Rectal smooth muscle tissue (tissue), 1 donor: ENCODE measurements at regions not wholly inside any gene's neighbourhood (a gene's known extent, or its start where the extent isn't known, plus 50 kb on each side); places are given as distances from the start of the nearest gene placed in this dataset.

Source experiments
- H3K27ac ChIP-seq: one replicate; pipeline ENCODE4 v1.7.0; 2013; ENCODE audit warnings: low read depth, low read length, inconsistent platforms
- H3K27me3 ChIP-seq: one replicate; pipeline ENCODE4 v1.7.0; 2013; ENCODE audit warnings: low read length; ENCODE audit not compliant: control insufficient read depth, insufficient read depth
- H3K36me3 ChIP-seq: one replicate; pipeline ENCODE4 v1.7.0; 2013; ENCODE audit warnings: low read length; ENCODE audit not compliant: control insufficient read depth, insufficient read depth
- H3K4me1 ChIP-seq: one replicate; pipeline ENCODE4 v1.7.0; 2013; ENCODE audit warnings: low read length; ENCODE audit not compliant: control insufficient read depth, insufficient read depth
- H3K4me3 ChIP-seq: one replicate; pipeline ENCODE4 v1.7.0; 2013; ENCODE audit warnings: low read length
- H3K9ac ChIP-seq: one replicate; pipeline ENCODE4 v1.7.0; 2013; ENCODE audit warnings: low read length

GRCh38 chr5:105015098-105015497 lies 1452.5 kb upstream of the NUDT12 start:
- Histone ChIP-seq H3K36me3 (no peaks in the 10 kb centered on the region), H3K27ac (no peak overlapping the region), H3K9ac (no peak overlapping the region), H3K27me3 (no peaks in the 10 kb centered on the region), H3K4me1 (no peaks in the 10 kb centered on the region), H3K4me3 (no peak overlapping the region)

DNA sequence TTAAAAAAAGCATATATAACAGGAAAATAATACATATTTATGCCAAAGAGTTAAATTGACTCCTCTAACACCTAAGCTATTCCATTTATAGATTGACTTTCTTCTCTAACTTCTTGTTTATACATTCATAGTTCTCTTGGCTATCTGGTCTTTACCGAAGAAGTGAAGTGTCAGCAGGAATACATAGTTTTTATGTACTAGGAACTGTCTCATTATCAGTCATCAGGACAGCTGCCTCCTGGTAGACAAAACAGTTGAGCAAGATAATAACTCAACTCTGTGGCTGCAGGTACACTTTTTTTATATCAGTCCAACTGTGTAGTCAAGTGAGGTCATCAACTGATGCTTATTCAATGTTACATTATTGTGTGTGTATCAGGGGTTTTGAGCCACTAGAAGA lies 1436.0 kb upstream of the NUDT12 start:
- no peak overlapping the region for H3K27ac ChIP-seq
- H3K27me3 ChIP-seq: no peaks in the 10 kb centered on the region
- H3K36me3 ChIP-seq: no peaks in the 10 kb centered on the region
- H3K4me1 ChIP-seq: no peaks in the 10 kb centered on the region
- no peak overlapping the region for H3K4me3 ChIP-seq
- no peak overlapping the region for H3K9ac ChIP-seq

DNA sequence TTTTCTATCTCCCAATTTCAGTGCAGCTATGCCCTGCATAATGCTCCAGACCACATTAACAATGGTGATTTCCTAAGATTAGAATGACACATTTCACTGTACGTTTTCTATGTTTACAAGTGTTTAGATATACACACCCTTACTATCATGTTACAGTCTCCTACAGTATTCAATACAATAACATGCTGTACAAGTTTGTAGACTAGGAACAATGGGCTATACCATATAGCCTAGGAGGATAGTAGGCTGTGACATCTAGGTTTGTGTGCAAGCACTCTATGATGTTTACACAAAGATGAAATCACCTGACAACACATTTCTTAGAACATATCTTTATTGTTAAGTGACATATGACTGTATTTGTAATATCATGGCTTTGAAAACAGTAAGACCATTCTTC lies 1435.6 kb upstream of the NUDT12 start:
- Histone ChIP-seq H3K4me3 (no peak overlapping the region), H3K36me3 (no peaks in the 10 kb centered on the region), H3K27ac (no peak overlapping the region), H3K9ac (no peak overlapping the region), H3K4me1 (no peaks in the 10 kb centered on the region), H3K27me3 (no peaks in the 10 kb centered on the region)

DNA sequence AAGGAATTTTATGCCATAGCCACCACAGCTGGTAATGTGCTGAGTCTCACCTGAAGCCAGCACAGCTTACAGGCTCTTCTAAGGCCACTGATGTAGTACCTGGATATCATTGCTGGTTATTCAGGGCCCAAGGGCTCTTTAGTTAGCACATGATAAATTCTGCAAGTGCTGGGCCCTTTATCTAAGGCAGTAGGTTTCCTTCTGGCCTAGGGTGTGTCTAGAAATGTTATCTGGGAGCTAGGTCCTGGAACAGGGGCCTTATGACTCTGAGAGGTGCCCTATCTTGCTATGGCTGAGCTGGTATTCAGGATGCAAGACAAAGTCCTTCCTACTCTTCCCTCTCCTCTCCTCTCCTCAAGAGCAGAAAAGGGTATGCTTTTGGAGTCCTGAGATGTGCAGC lies 1424.5 kb upstream of the NUDT12 start:
- H3K9ac ChIP-seq: no peak overlapping the region
- no peaks in the 10 kb centered on the region for H3K27me3 ChIP-seq
- no peak overlapping the region for H3K4me3 ChIP-seq
- no peaks in the 10 kb centered on the region for H3K4me1 ChIP-seq
- H3K36me3 ChIP-seq: no peaks in the 10 kb centered on the region
- H3K27ac ChIP-seq: no peak overlapping the region

- Histone ChIP-seq H3K4me1 (no peaks in the 10 kb centered on the region), H3K4me3 (no peak overlapping the region), H3K9ac (no peak overlapping the region), H3K36me3 (no peaks in the 10 kb centered on the region), H3K27me3 (no peaks in the 10 kb centered on the region), H3K27ac (no peak overlapping the region)
Observed at GRCh38 chr5:104977529-104977928, 1414.9 kb upstream of the NUDT12 start.

DNA sequence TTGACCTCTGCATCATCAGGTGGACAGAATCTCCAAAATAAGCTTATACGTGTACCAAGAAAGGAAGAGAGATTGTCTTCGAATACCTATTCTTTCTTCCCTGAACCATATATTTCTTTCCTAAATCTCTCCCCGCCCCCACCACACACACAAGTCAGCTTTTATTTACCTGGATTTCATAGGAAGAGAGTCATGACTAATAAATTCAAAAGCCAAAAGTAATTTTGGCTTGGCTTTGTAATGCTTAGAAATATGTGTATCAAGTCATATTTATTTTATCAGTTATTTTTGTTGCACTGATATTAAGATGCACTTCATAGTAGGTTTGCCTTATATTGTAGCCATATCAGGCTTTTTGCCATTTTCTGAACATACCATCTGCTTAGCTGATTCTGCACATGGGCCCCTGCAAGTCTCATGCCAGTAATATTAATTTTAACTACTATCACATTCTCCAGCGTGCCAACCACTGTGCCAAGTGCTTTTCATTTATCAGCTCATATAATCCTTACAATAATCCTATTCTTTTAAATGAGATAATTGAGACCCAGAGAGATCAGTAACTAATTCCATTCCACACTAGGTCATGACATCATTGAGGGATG lies 1405.3 kb upstream of the NUDT12 start:
- H3K4me3 ChIP-seq: no peak overlapping the region
- no peaks in the 10 kb centered on the region for H3K36me3 ChIP-seq
- no peaks in the 10 kb centered on the region for H3K27me3 ChIP-seq
- H3K4me1 ChIP-seq: no peaks in the 10 kb centered on the region
- no peak overlapping the region for H3K9ac ChIP-seq
- H3K27ac ChIP-seq: no peak overlapping the region

DNA sequence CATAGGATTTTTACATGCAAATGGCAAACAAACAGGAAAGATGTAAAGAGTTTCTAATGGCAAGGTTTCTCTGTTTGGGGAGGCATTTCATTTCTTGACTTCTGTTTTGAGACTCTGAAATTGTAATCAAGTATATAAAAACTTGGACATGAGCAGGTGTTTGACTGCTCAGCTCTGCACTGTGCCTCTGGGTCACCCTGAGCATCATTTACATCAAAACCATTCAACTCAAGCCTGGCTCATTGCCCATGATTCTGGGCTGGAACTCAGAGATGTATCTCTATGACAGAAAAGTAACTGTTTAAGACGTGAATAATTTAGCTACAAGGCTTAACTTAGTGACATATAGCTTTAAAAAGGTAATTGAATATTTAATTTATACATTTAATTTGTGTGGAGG lies 1402.4 kb upstream of the NUDT12 start:
- H3K27me3 ChIP-seq: no peaks in the 10 kb centered on the region

DNA sequence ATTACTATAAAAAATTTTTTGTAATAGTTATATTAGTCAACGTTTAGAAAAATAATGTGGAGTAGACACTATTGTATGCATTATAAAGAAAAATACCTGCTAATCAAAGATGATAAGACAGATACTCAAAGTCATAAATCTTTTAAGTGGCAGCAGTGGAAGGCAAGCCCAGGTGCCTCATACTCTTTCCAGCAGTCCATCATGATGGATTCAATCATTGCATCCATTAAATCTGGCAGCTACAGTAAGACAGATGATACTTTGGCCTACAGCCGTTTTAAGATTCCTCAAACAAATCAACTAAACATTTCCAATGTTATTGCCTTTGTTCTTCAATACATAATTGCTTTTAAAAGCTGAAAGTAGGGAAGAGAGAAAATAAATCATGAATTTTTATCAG lies 1392.9 kb upstream of the NUDT12 start:
- no peaks in the 10 kb centered on the region for H3K36me3 ChIP-seq
- no peak overlapping the region for H3K9ac ChIP-seq
- H3K27ac ChIP-seq: no peak overlapping the region
- H3K4me3 ChIP-seq: no peak overlapping the region
- H3K27me3 ChIP-seq: no peaks in the 10 kb centered on the region
- no peaks in the 10 kb centered on the region for H3K4me1 ChIP-seq

More for the DNA sequence above, 1402.4 kb upstream of the NUDT12 start:
- H3K9ac ChIP-seq: no peak overlapping the region
- no peaks in the 10 kb centered on the region for H3K4me1 ChIP-seq
- no peaks in the 10 kb centered on the region for H3K36me3 ChIP-seq
- H3K27ac ChIP-seq: no peak overlapping the region
- H3K4me3 ChIP-seq: no peak overlapping the region

- no peaks in the 10 kb centered on the region for H3K27me3 ChIP-seq
- H3K36me3 ChIP-seq: no peaks in the 10 kb centered on the region
- H3K9ac ChIP-seq: no peak overlapping the region
- H3K4me3 ChIP-seq: no peak overlapping the region
- no peaks in the 10 kb centered on the region for H3K4me1 ChIP-seq
- no peak overlapping the region for H3K27ac ChIP-seq
Observed at GRCh38 chr5:104952876-104953275, 1390.3 kb upstream of the NUDT12 start.

DNA sequence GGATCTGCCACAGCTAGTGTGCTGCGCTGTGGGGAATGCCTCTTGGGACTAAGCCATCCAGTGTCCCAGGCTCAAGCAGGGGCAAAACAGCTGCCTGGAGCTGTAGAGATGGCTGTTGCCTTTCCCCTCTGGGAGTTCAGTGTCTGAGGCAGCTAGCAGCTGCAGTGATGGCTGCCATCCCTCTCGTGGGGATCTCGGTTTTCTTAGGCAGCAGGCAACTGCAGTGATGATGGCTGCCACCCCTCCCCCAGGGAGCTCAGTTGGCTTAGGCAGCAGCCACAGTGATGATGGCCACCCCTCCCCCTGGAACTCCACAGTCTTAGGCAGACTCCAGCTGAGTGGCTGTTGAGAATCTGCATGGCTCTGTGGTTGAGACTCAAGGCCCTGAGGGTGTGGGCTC lies 1389.2 kb upstream of the NUDT12 start:
- H3K4me1 ChIP-seq: no peaks in the 10 kb centered on the region
- no peak overlapping the region for H3K9ac ChIP-seq
- no peak overlapping the region for H3K4me3 ChIP-seq
- H3K27me3 ChIP-seq: no peaks in the 10 kb centered on the region
- H3K36me3 ChIP-seq: no peaks in the 10 kb centered on the region
- H3K27ac ChIP-seq: no peak overlapping the region

DNA sequence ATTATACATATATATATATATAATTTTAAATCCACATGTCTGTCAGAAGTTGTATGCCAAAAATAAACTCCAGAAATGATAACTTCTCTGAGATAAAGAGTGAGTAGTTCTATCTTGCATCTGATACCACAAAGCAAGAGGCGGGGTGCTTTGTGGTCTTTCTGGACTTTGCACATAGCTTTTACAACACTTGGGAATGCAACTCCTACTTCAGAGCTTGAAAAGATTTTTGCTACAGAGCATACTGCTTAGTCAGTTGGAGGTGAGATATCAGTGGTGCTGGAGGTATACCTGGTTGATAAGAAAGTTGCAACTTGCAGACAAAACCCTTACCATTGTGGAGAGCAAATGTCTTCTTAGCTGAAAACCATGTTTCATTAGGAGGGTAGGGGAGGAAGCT lies 1384.5 kb upstream of the NUDT12 start:
- H3K36me3 ChIP-seq: no peaks in the 10 kb centered on the region

GRCh38 chr5:104942735-104943134 lies 1380.1 kb upstream of the NUDT12 start:
- Histone ChIP-seq H3K9ac (no peak overlapping the region), H3K36me3 (no peaks in the 10 kb centered on the region), H3K27ac (no peak overlapping the region), H3K4me3 (no peak overlapping the region), H3K27me3 (no peaks in the 10 kb centered on the region), H3K4me1 (no peaks in the 10 kb centered on the region)

More for the DNA sequence above, 1384.5 kb upstream of the NUDT12 start:
- Histone ChIP-seq H3K9ac (no peak overlapping the region), H3K27ac (no peak overlapping the region), H3K4me3 (no peak overlapping the region), H3K4me1 (no peaks in the 10 kb centered on the region), H3K27me3 (no peaks in the 10 kb centered on the region)

GRCh38 chr5:104941030-104941645 lies 1378.5 kb upstream of the NUDT12 start:
- H3K9ac ChIP-seq: no peak overlapping the region
- no peak overlapping the region for H3K4me3 ChIP-seq
- no peaks in the 10 kb centered on the region for H3K36me3 ChIP-seq
- no peaks in the 10 kb centered on the region for H3K4me1 ChIP-seq
- no peak overlapping the region for H3K27ac ChIP-seq
- no peaks in the 10 kb centered on the region for H3K27me3 ChIP-seq
